ENCODE measurements at regions not wholly inside any gene's neighbourhood (a gene's known extent, or its start where the extent isn't known, plus 50 kb on each side); places are given as distances from the start of the nearest gene placed in this dataset.

GRCh38 chr13:50711131-50711815, 132.2 kb downstream of the DLEU7 start:
- TF ChIP-seq CTCF (IDR thresholded peaks at IDR 0.05; ENCODE audit: insufficient read depth, low read length, poor library complexity, severe bottlenecking) (no peak), EZH2phosphoT487 (conservative IDR thresholded peaks at IDR 0.05; ENCODE audit: low read length) (no peak)

All from SU-DHL-6 (cell line).